Activated CD4-positive, alpha-beta memory T cell treated with anti-CD3 and anti-CD28 coated beads, Interleukin-2, amount 10 ng/mL, durations not matched to agents 7 days and 5 days (primary cell): ENCODE measurements at regions not wholly inside any gene's neighbourhood (a gene's known extent, or its start where the extent isn't known, plus 50 kb on each side); places are given as distances from the start of the nearest gene placed in this dataset.

ENCODE experiments used
- CTCF ChIA-PET: fragments of 350-600 bp; sonication (Branson Sonifier 250); formaldehyde crosslinking; loops from one replicate; lab custom pipeline; 2021; ENCODE audit warnings: antibody characterized with exemption, inconsistent platforms; lab: Charles Lee
- POLR2A ChIA-PET: fragments of 350-600 bp; sonication (Branson Sonifier 250); formaldehyde crosslinking; loops from one replicate; lab custom pipeline; 2021; ENCODE audit warnings: antibody characterized with exemption; lab: Charles Lee
- DNase-seq: peaks from one replicate; pipeline ENCODE4 v3.0.0-alpha.2; 2020
- H3K27ac Mint-ChIP-seq: one replicate; pipeline ENCODE4 v1.8.0; 2021; ENCODE audit warnings: mild to moderate bottlenecking, mixed read lengths
- H3K27me3 Mint-ChIP-seq: one replicate; pipeline ENCODE4 v1.8.0; 2021; ENCODE audit warnings: mixed read lengths
- H3K36me3 Mint-ChIP-seq: one replicate; pipeline ENCODE4 v1.8.0; 2021; ENCODE audit warnings: low read depth, mixed read lengths
- H3K4me1 Mint-ChIP-seq: one replicate; pipeline ENCODE4 v1.8.0; 2021; ENCODE audit warnings: mixed read lengths
- H3K4me3 Mint-ChIP-seq: one replicate; pipeline ENCODE4 v1.8.0; 2021; ENCODE audit warnings: mild to moderate bottlenecking, mixed read lengths
- H3K9me3 Mint-ChIP-seq: one replicate; pipeline ENCODE4 v1.8.0; 2021; ENCODE audit warnings: mixed read lengths

- H3K36me3 Mint-ChIP-seq = no peaks in the 10 kb centered on the region
- peaks cover 18% of the 10 kb centered on the region for H3K27me3 Mint-ChIP-seq
- CTCF ChIA-PET = no interaction called here
- peaks cover 6% of the 10 kb centered on the region for H3K4me1 Mint-ChIP-seq
- no peak overlapping the region for H3K4me3 Mint-ChIP-seq
- no peaks in the 10 kb centered on the region for H3K9me3 Mint-ChIP-seq
- H3K27ac Mint-ChIP-seq = no peak overlapping the region
- peak; percentile 10 for DNase-seq
- POLR2A ChIA-PET = no interaction called here
Measured at GRCh38 chr6:108758884-108759283, 89.3 kb upstream of the ARMC2 start.

- ChIA-PET POLR2A (no interaction called here), CTCF (interaction anchor here (0.5 kb wide), 1 partner anchor 18 kb away, joined by 3 read pairs; no protein-coding TSS in a partner anchor)
- peaks cover 6% of the 10 kb centered on the region for H3K4me1 Mint-ChIP-seq
- no peaks in the 10 kb centered on the region for H3K36me3 Mint-ChIP-seq
- DNase-seq = no peak
- no peaks in the 10 kb centered on the region for H3K9me3 Mint-ChIP-seq
- no peak overlapping the region for H3K4me3 Mint-ChIP-seq
- H3K27me3 Mint-ChIP-seq = peaks cover 17% of the 10 kb centered on the region
- no peak overlapping the region for H3K27ac Mint-ChIP-seq
Measured at GRCh38 chr6:108760126-108761050, 87.8 kb upstream of the ARMC2 start.

DNA sequence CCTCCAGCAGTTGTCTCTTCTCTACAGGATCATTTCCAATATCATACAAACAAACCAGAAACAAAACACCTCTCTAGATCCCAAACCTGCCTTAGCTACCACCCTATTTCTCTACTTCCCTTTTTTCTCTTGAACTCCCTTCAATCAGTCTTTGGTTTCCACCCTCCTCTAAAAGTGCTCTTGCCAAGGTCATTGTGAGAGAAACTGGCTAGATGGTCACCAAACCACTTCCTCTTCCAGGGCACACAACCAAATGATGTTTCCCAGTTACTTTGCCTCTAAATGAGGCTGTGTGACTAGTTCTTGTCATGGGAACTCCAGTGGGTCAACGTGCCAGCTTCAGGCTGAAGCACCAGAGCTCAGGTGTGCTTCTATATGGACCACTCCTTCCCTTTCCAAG is 85.8 kb upstream of the ARMC2 start:
- DNase-seq = no peak
- Mint-ChIP-seq H3K4me3 (no peak overlapping the region), H3K36me3 (no peaks in the 10 kb centered on the region), H3K9me3 (no peaks in the 10 kb centered on the region), H3K27me3 (peaks cover 17% of the 10 kb centered on the region), H3K27ac (no peak overlapping the region), H3K4me1 (peaks cover 6% of the 10 kb centered on the region)
- POLR2A ChIA-PET = no interaction called here
- CTCF ChIA-PET = no interaction called here

DNA sequence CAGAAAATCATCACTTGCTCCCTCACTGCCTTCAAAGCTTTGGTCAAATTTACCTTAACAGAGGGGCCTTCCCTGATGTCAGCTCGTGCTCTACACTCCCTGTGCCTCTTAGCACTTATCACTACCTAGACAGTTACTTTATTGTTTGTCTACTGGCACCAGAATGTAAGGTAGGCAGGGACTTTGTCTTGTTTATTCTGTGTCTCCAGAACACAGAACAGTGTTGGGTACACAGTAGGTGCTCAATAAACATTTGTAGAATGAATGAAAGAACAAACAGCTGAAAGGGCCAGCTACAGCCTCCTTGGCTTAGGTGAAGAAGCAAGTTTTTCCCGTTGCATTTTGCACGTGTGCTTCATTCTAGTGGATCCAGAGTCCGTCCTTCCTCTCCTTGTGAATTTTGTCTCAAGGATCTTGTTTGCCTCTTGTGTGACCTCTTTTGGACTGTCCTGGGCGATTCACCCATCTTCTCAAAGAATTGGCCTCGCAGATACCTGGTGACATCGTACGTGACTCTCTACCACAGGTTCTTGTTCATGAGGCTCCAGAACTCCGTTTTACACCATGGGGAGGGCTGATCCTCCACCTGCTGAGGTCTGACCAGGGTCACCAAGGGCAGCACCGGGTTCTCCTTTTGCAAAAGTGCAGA is 84.2 kb upstream of the ARMC2 start:
- H3K27ac Mint-ChIP-seq = no peak overlapping the region
- peaks cover 13% of the 10 kb centered on the region for H3K4me1 Mint-ChIP-seq
- H3K9me3 Mint-ChIP-seq = no peaks in the 10 kb centered on the region
- H3K27me3 Mint-ChIP-seq = peaks cover 15% of the 10 kb centered on the region
- CTCF ChIA-PET = no interaction called here
- POLR2A ChIA-PET = no interaction called here
- no peaks in the 10 kb centered on the region for H3K36me3 Mint-ChIP-seq
- H3K4me3 Mint-ChIP-seq = no peak overlapping the region
- no peak for DNase-seq

- H3K36me3 Mint-ChIP-seq = no peaks in the 10 kb centered on the region
- POLR2A ChIA-PET = no interaction called here
- CTCF ChIA-PET = no interaction called here
- H3K4me3 Mint-ChIP-seq = no peak overlapping the region
- H3K9me3 Mint-ChIP-seq = no peaks in the 10 kb centered on the region
- peaks cover 13% of the 10 kb centered on the region for H3K4me1 Mint-ChIP-seq
- DNase-seq = no peak
- H3K27me3 Mint-ChIP-seq = peaks cover 14% of the 10 kb centered on the region
- no peak overlapping the region for H3K27ac Mint-ChIP-seq
Measured at GRCh38 chr6:108764580-108764950, 83.7 kb upstream of the ARMC2 start.

DNA sequence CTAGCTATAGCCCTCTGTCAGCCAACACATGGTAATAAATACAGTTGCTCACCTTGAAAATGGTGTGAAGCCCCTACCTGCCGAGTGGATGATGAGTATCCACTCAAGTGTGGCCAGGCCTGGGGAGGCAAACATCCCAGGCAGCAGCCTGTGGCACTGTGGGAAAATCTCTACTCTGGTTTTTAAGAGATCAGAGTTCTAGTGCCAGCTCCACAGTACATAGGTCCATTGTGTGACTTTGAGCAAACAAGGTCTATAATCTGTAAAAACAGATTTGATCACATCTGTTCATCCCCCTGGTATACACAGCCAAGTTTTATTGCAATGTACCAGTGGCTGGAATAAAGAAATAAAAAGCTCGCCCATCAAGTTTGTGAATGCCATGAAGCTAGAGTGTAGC is 82.7 kb upstream of the ARMC2 start:
- Mint-ChIP-seq H3K36me3 (no peaks in the 10 kb centered on the region), H3K9me3 (peaks cover 4% of the 10 kb centered on the region), H3K27ac (no peak overlapping the region), H3K4me1 (peaks cover 13% of the 10 kb centered on the region), H3K27me3 (peaks cover 17% of the 10 kb centered on the region), H3K4me3 (no peak overlapping the region)
- no peak for DNase-seq
- ChIA-PET CTCF (no interaction called here), POLR2A (no interaction called here)

DNA sequence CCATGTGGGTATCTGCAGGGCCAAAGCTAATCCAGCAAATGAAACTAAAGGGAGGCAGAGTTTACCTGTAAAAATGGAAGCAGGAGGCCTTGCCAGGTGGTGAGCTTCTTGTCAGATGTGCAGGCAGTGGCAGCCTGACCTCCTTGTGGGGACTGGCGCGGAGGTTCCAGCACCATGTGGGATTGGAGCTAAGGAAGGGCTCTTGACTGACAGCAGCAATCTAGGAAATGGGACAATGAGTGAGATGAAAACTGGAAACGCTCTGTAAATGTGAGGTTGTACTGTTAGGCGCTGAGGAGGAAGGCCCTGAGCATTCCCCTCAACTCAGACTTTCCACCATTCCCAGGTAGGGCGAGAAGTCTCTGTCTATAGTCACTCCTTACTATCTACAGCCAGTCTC is 81.8 kb upstream of the ARMC2 start:
- POLR2A ChIA-PET = no interaction called here
- H3K4me1 Mint-ChIP-seq = peaks cover 13% of the 10 kb centered on the region

DNA sequence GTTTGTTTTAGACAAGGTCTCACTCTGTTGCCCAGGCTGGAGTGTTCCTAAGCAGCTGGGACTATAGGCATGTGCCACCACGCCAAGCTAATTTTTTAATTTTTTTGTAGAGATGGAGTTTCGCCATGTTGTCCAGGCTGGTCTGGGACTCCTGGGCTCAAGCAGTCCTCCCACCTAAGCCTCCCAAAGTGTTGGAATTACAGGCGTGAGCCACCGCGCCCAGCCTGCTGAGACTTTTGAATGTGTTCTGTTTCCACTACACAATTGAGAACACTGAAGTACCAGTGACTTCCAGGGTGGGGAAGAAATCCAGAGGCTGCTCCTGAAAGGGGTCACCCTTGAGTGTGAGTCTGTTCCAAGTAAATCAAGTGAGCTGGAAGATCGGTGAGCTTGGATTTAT is 81.3 kb upstream of the ARMC2 start:
- POLR2A ChIA-PET = no interaction called here
- no peak for DNase-seq

More for the DNA sequence above, 81.8 kb upstream of the ARMC2 start:
- CTCF ChIA-PET = no interaction called here
- Mint-ChIP-seq H3K9me3 (peaks cover 4% of the 10 kb centered on the region), H3K4me3 (no peak overlapping the region), H3K27me3 (peaks cover 13% of the 10 kb centered on the region), H3K36me3 (no peaks in the 10 kb centered on the region), H3K27ac (no peak overlapping the region)
- DNase-seq = no peak

GRCh38 chr6:108767418-108768165 is 80.6 kb upstream of the ARMC2 start:
- Mint-ChIP-seq H3K4me3 (no peak overlapping the region), H3K4me1 (peaks cover 8% of the 10 kb centered on the region), H3K27me3 (peaks cover 17% of the 10 kb centered on the region), H3K36me3 (no peaks in the 10 kb centered on the region), H3K27ac (no peak overlapping the region), H3K9me3 (peaks cover 4% of the 10 kb centered on the region)
- no peak for DNase-seq
- CTCF ChIA-PET = interaction anchor here (1.4 kb wide), 1 partner anchor 51 kb away, joined by 3 read pairs; no protein-coding TSS in a partner anchor
- POLR2A ChIA-PET = no interaction called here

More for the DNA sequence above, 81.3 kb upstream of the ARMC2 start:
- Mint-ChIP-seq H3K4me3 (no peak overlapping the region), H3K36me3 (no peaks in the 10 kb centered on the region), H3K4me1 (peaks cover 13% of the 10 kb centered on the region), H3K27me3 (peaks cover 15% of the 10 kb centered on the region), H3K9me3 (peaks cover 4% of the 10 kb centered on the region), H3K27ac (no peak overlapping the region)
- CTCF ChIA-PET = interaction anchor here (1.4 kb wide), 1 partner anchor 52 kb away, joined by 3 read pairs; no protein-coding TSS in a partner anchor

GRCh38 chr6:108768166-108768555 is 80.1 kb upstream of the ARMC2 start:
- H3K4me3 Mint-ChIP-seq = no peak overlapping the region
- peaks cover 4% of the 10 kb centered on the region for H3K9me3 Mint-ChIP-seq
- peaks cover 16% of the 10 kb centered on the region for H3K27me3 Mint-ChIP-seq
- no peak overlapping the region for H3K27ac Mint-ChIP-seq
- H3K36me3 Mint-ChIP-seq = no peaks in the 10 kb centered on the region
- DNase-seq = no peak
- H3K4me1 Mint-ChIP-seq = peaks cover 7% of the 10 kb centered on the region
- CTCF ChIA-PET = interaction anchor here (1.4 kb wide), 1 partner anchor 51 kb away, joined by 3 read pairs; no protein-coding TSS in a partner anchor
- POLR2A ChIA-PET = no interaction called here

DNA sequence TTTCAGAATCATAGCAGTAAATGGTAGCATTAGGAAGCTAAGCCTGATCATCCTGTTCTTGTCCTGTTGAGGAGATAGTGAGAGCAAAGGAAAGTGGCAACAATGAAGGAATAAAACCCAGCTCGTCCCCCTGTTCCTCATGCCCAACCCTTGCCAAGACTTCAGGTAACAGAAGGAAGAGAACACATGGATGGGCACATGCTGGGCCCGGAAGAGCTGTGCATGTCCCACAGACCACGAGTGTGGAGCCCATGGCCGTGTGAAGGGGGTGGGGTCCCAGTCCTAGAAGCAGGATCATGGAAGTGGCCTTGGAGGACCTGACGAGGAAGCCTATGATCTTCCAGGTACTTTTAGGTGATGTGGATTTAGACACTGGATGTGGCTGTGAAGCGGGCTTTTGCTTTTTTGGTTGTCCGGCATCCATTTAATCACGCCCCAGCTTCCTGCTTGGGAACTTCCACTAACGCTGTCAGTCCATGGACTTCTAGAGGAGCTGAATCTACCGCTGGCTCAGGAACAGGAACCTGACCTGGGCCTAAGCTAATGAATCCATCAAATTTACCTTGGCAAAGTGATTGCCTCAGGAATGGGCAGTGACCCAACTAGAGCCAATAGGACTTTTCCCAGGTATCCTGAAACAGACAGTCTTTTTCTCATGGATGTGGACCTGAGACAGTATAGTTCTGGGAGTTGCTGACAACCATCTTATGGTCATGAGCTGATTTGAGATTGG is 79.3 kb upstream of the ARMC2 start:
- peaks cover 7% of the 10 kb centered on the region for H3K4me1 Mint-ChIP-seq
- DNase-seq = no peak
- no peak overlapping the region for H3K27ac Mint-ChIP-seq
- POLR2A ChIA-PET = no interaction called here
- H3K9me3 Mint-ChIP-seq = peaks cover 4% of the 10 kb centered on the region
- no peaks in the 10 kb centered on the region for H3K36me3 Mint-ChIP-seq
- H3K27me3 Mint-ChIP-seq = peaks cover 8% of the 10 kb centered on the region
- no peak overlapping the region for H3K4me3 Mint-ChIP-seq
- CTCF ChIA-PET = no interaction called here

DNA sequence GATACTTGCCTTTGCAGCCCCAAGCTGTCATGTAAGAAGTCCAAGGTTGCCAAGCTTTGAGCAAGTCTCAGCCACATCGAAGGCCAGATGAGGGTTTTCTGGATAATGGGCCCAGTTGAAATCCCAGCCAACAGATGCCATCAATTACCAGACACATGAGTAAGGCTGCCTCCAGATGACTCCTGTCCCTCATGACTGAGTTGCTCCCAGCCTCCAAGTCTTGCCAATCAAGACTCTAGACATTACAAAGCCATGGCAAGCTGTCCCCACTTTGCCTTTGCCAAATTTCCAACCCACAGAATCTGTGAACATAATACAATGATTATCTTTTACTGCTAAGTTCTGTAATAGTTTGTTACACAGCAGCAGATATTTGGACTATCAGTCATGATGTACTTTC is 76.8 kb upstream of the ARMC2 start:
- peaks cover 4% of the 10 kb centered on the region for H3K9me3 Mint-ChIP-seq
- no peaks in the 10 kb centered on the region for H3K36me3 Mint-ChIP-seq
- H3K27ac Mint-ChIP-seq = no peak overlapping the region
- POLR2A ChIA-PET = no interaction called here
- no peak overlapping the region for H3K4me3 Mint-ChIP-seq
- peaks cover 6% of the 10 kb centered on the region for H3K27me3 Mint-ChIP-seq
- CTCF ChIA-PET = no interaction called here
- no peak for DNase-seq
- H3K4me1 Mint-ChIP-seq = peaks cover 7% of the 10 kb centered on the region
